PC-3 (cell line): ENCODE measurements at regions not wholly inside any gene's neighbourhood (a gene's known extent, or its start where the extent isn't known, plus 50 kb on each side); places are given as distances from the start of the nearest gene placed in this dataset.

Source experiments
- EZH2phosphoT487 ChIP-seq: fragments of 300-600 bp; sonication (generic); IDR thresholded peaks from 2 replicates; pipeline ENCODE4 v1.6.1; 2018; ENCODE audit warnings: mild to moderate bottlenecking, antibody characterized with exemption, low read length, borderline replicate concordance
- TF ChIP-seq, protein P1 (sequence below): fragments of 300-600 bp; sonication (generic); conservative IDR thresholded peaks from 2 replicates; pipeline ENCODE4 v1.5.1; 2017; ENCODE audit warnings: antibody characterized with exemption, low read depth, mild to moderate bottlenecking, low read length

DNA sequence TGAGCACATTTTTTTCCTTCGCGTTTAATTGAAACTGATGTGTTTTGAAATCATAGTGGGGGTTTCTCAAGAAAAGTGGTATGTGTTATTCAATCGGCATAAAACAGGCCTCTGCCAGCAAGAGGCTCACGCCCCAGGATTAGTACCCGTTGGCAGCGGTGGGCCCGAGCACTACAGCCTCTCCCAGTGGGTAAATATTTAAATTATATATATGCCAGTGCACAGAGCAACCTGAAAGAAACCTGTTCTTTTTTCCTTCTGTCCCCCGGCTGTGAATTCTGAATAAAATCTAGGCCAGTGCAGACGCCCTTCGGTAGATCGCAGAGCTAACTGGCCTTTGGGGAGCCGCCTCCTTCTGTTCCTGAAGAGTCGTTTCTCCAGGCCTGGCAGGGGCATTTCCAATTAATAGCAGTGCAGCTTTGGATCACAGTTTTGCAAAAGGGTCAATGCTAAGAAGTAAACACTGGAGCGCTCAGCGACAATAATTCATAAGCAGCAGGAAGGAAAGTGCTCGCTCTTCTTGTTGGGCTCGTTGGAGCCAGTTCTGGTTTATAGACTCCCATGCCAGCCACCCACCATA lies 202.8 kb upstream of the SALL3 start:
- TF ChIP-seq, protein P1, sequence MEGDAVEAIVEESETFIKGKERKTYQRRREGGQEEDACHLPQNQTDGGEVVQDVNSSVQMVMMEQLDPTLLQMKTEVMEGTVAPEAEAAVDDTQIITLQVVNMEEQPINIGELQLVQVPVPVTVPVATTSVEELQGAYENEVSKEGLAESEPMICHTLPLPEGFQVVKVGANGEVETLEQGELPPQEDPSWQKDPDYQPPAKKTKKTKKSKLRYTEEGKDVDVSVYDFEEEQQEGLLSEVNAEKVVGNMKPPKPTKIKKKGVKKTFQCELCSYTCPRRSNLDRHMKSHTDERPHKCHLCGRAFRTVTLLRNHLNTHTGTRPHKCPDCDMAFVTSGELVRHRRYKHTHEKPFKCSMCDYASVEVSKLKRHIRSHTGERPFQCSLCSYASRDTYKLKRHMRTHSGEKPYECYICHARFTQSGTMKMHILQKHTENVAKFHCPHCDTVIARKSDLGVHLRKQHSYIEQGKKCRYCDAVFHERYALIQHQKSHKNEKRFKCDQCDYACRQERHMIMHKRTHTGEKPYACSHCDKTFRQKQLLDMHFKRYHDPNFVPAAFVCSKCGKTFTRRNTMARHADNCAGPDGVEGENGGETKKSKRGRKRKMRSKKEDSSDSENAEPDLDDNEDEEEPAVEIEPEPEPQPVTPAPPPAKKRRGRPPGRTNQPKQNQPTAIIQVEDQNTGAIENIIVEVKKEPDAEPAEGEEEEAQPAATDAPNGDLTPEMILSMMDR: no peak
- TF ChIP-seq EZH2phosphoT487: no peak
